ENCODE measurements at regions not wholly inside any gene's neighbourhood (a gene's known extent, or its start where the extent isn't known, plus 50 kb on each side); places are given as distances from the start of the nearest gene placed in this dataset.

- TF ChIP-seq CTCF (IDR thresholded peaks at IDR 0.05) (no peak), ZFX (IDR thresholded peaks at IDR 0.05; ENCODE audit: borderline replicate concordance) (no peak)
These were observed 121.3 kb upstream of the WNT7A start for GRCh38 chr3:14001136-14001535.

Data from 22Rv1 (cell line).